ENCODE measurements at regions not wholly inside any gene's neighbourhood (a gene's known extent, or its start where the extent isn't known, plus 50 kb on each side); places are given as distances from the start of the nearest gene placed in this dataset.

DNA sequence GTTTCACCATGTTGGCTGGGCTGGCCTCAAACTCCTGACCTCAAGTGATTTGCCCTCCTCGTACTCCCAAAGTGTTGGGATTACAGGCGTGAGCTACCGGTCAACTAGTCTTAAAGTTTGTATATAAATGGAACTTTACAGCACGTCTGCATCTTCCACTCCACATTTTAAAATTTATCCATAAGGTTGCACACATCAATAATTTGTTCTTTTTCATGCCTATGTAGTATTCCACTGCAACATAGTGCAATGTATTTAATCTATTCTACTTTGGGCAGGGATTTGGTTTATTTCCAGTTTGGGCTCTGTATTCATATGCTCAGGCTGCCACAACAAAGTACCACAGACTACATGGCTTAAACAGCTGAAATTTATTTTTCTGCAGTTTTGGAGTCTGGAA, 90.0 kb downstream of the NPTX2 start:
- Histone ChIP-seq H3K4me1 (ENCODE audit: control insufficient read depth in 2 of 2, insufficient read depth in 2 of 2, low read length in 2 of 2) (no peaks in the 10 kb centered on the region), H4K20me1 (ENCODE audit: control insufficient read depth, insufficient read depth, low read length, poor library complexity, severe bottlenecking) (no peaks in the 10 kb centered on the region), H3K4me2 (replicated peaks; ENCODE audit: low read depth, low read length, poor library complexity, severe bottlenecking) (no peak overlapping the region), H3K4me3 (ENCODE audit: control extremely low read depth in 1 of 5, extremely low read depth in 1 of 5, insufficient read depth in 1 of 5, low read depth in 2 of 5, low read length in 4 of 5) (no peak overlapping the region), H3K79me2 (ENCODE audit: control insufficient read depth, insufficient read depth, low read length) (no peaks in the 10 kb centered on the region), H3K9me3 (ENCODE audit: control extremely low read depth in 1 of 3, control insufficient read depth in 2 of 3, insufficient read depth in 1 of 3, low read length in 2 of 3) (peaks cover 0 to 5% (median 0%) of the 10 kb centered on the region in 3 donors), H3K27ac (ENCODE audit: low read length in 2 of 2) (no peak overlapping the region), H2AFZ (ENCODE audit: insufficient read depth, low read depth, low read length, poor library complexity, severe bottlenecking) (no peak overlapping the region), H3K9ac (ENCODE audit: low read length) (no peak overlapping the region), H3K27me3 (replicated peaks in 1 of 4; ENCODE audit: control extremely low read depth in 1 of 4, control insufficient read depth in 3 of 4, insufficient read depth in 4 of 4, low read length in 3 of 4) (peaks cover 0 to 8% (median 0%) of the 10 kb centered on the region in 4 experiments), H3K36me3 (replicated peaks in 1 of 2; ENCODE audit: control extremely low read depth in 1 of 2, control insufficient read depth in 1 of 2, extremely low read depth in 1 of 2, insufficient read depth in 2 of 2, low read length in 1 of 2) (no peaks in the 10 kb centered on the region)
- Mint-ChIP-seq H3K27me3 (peaks cover 28% of the 10 kb centered on the region), H3K9me3 (ENCODE audit: insufficient read depth) (no peaks in the 10 kb centered on the region), H3K27ac (no peak overlapping the region), H3K4me1 (no peaks in the 10 kb centered on the region), H3K4me3 (no peak overlapping the region)
- POLR2A ChIA-PET, result no interaction called here
- WGBS (ENCODE audit: insufficient coverage), result 0% methylated on average over 1 of the region's 4 CpGs
- no peak for ATAC-seq (ENCODE audit: low read depth)
- no peak for DNase-seq
- intact Hi-C loops (cut with micrococcal nuclease), result no loop called here
- CTCF ChIA-PET, result interaction anchor here (0.6 kb wide), 1 partner anchor 148 kb away, joined by 4 read pairs; no protein-coding TSS in a partner anchor
- no peak for TF ChIP-seq EZH2 (IDR thresholded peaks at IDR 0.05; ENCODE audit: borderline replicate concordance, insufficient read depth, low read depth, low read length, poor library complexity, severe bottlenecking)
- TF ChIP-seq, protein P1, sequence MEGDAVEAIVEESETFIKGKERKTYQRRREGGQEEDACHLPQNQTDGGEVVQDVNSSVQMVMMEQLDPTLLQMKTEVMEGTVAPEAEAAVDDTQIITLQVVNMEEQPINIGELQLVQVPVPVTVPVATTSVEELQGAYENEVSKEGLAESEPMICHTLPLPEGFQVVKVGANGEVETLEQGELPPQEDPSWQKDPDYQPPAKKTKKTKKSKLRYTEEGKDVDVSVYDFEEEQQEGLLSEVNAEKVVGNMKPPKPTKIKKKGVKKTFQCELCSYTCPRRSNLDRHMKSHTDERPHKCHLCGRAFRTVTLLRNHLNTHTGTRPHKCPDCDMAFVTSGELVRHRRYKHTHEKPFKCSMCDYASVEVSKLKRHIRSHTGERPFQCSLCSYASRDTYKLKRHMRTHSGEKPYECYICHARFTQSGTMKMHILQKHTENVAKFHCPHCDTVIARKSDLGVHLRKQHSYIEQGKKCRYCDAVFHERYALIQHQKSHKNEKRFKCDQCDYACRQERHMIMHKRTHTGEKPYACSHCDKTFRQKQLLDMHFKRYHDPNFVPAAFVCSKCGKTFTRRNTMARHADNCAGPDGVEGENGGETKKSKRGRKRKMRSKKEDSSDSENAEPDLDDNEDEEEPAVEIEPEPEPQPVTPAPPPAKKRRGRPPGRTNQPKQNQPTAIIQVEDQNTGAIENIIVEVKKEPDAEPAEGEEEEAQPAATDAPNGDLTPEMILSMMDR (IDR thresholded peaks at IDR 0.05), result no peak

DNA sequence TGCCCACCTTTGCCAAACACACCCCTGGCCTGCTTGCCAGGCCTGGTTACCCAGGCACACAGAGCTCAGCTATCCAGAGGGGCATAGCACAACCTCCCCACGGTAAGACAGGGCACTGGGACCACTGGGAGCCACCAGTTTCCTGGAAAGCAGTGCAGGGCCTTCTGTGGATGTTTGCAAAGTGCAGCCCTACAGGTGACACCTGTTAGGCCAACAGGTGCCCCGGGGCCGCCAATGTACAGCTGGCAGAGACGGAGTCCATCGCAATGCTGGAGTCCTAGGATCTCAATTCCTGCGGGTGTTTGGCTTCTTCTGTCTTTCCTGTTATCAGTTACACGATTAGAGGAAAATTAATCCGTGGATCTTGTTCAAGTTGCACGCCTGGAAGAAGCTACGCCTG, 94.9 kb downstream of the NPTX2 start:
- Histone ChIP-seq H3K4me3 (ENCODE audit: control extremely low read depth in 1 of 5, extremely low read depth in 1 of 5, insufficient read depth in 1 of 5, low read depth in 2 of 5, low read length in 4 of 5) (no peak overlapping the region), H4K20me1 (ENCODE audit: control insufficient read depth, insufficient read depth, low read length, poor library complexity, severe bottlenecking) (no peaks in the 10 kb centered on the region), H3K27ac (ENCODE audit: low read length in 2 of 2) (no peak overlapping the region), H3K4me1 (ENCODE audit: control insufficient read depth in 2 of 2, insufficient read depth in 2 of 2, low read length in 2 of 2) (no peaks in the 10 kb centered on the region), H3K9ac (ENCODE audit: low read length) (no peak overlapping the region), H3K27me3 (replicated peaks in 1 of 4; ENCODE audit: control extremely low read depth in 1 of 4, control insufficient read depth in 3 of 4, insufficient read depth in 4 of 4, low read length in 3 of 4) (peaks cover 0 to 3% (median 0%) of the 10 kb centered on the region in 4 experiments), H3K4me2 (replicated peaks; ENCODE audit: low read depth, low read length, poor library complexity, severe bottlenecking) (no peak overlapping the region), H3K79me2 (ENCODE audit: control insufficient read depth, insufficient read depth, low read length) (no peaks in the 10 kb centered on the region), H2AFZ (ENCODE audit: insufficient read depth, low read depth, low read length, poor library complexity, severe bottlenecking) (no peak overlapping the region), H3K9me3 (ENCODE audit: control extremely low read depth in 1 of 3, control insufficient read depth in 2 of 3, insufficient read depth in 1 of 3, low read length in 2 of 3) (peaks cover 0 to 5% (median 0%) of the 10 kb centered on the region in 3 donors), H3K36me3 (replicated peaks in 1 of 2; ENCODE audit: control extremely low read depth in 1 of 2, control insufficient read depth in 1 of 2, extremely low read depth in 1 of 2, insufficient read depth in 2 of 2, low read length in 1 of 2) (no peaks in the 10 kb centered on the region)
- H3K9me3 Mint-ChIP-seq (ENCODE audit: insufficient read depth), result no peaks in the 10 kb centered on the region
- intact Hi-C loops (cut with micrococcal nuclease), result no loop called here
- TF ChIP-seq, protein P1 (IDR thresholded peaks at IDR 0.05), result no peak
- TF ChIP-seq EZH2 (IDR thresholded peaks at IDR 0.05; ENCODE audit: borderline replicate concordance, insufficient read depth, low read depth, low read length, poor library complexity, severe bottlenecking), result no peak
- ChIA-PET POLR2A (no interaction called here), CTCF (no interaction called here)
- ATAC-seq (ENCODE audit: low read depth) (no peak), DNase-seq (no peak)
- no peak overlapping the region for H3K4me3 Mint-ChIP-seq
- no peaks in the 10 kb centered on the region for H3K4me1 Mint-ChIP-seq
- no peak overlapping the region for H3K27ac Mint-ChIP-seq
- H3K27me3 Mint-ChIP-seq, result peaks cover 17% of the 10 kb centered on the region
- WGBS (ENCODE audit: insufficient coverage), result 95% methylated on average over 10 of the region's 10 CpGs
